ENCODE measurements at regions not wholly inside any gene's neighbourhood (a gene's known extent, or its start where the extent isn't known, plus 50 kb on each side); places are given as distances from the start of the nearest gene placed in this dataset.
"Not testable (repeated sequence)": the region's sequence is repeated elsewhere in the genome, so short reads cannot be mapped to it uniquely, and the experiment has no call there.

GRCh38 chr3:20572473-20572872 is 386.5 kb upstream of the SGO1 start:
- Mint-ChIP-seq H3K9me3 (no peaks in the 10 kb centered on the region), H3K27ac (no peak overlapping the region), H3K27me3 (no peaks in the 10 kb centered on the region), H3K4me1 (no peaks in the 10 kb centered on the region), H3K4me3 (no peak overlapping the region), H3K36me3 (no peaks in the 10 kb centered on the region)
- no peak for ATAC-seq

- Mint-ChIP-seq H3K27me3 (no peaks in the 10 kb centered on the region), H3K4me1 (no peaks in the 10 kb centered on the region), H3K4me3 (no peak overlapping the region), H3K36me3 (no peaks in the 10 kb centered on the region), H3K9me3 (no peaks in the 10 kb centered on the region), H3K27ac (no peak overlapping the region)
- ATAC-seq, result no peak
Measured at GRCh38 chr3:20569310-20569709, 383.3 kb upstream of the SGO1 start.

GRCh38 chr3:20564966-20565365 is 379.0 kb upstream of the SGO1 start:
- no peak overlapping the region for H3K4me3 Mint-ChIP-seq
- H3K27me3 Mint-ChIP-seq, result no peaks in the 10 kb centered on the region
- no peak overlapping the region for H3K27ac Mint-ChIP-seq
- ATAC-seq, result no peak
- H3K36me3 Mint-ChIP-seq, result no peaks in the 10 kb centered on the region
- H3K4me1 Mint-ChIP-seq, result peaks cover 7% of the 10 kb centered on the region
- H3K9me3 Mint-ChIP-seq, result no peaks in the 10 kb centered on the region

GRCh38 chr3:20563985-20564384 is 378.0 kb upstream of the SGO1 start:
- Mint-ChIP-seq H3K36me3 (no peaks in the 10 kb centered on the region), H3K27me3 (no peaks in the 10 kb centered on the region), H3K4me3 (no peak overlapping the region), H3K9me3 (no peaks in the 10 kb centered on the region), H3K4me1 (peaks cover 7% of the 10 kb centered on the region), H3K27ac (no peak overlapping the region)
- no peak for ATAC-seq

- H3K36me3 Mint-ChIP-seq, result no peaks in the 10 kb centered on the region
- H3K9me3 Mint-ChIP-seq, result no peaks in the 10 kb centered on the region
- no peak overlapping the region for H3K27ac Mint-ChIP-seq
- H3K4me1 Mint-ChIP-seq, result peaks cover 7% of the 10 kb centered on the region
- no peak overlapping the region for H3K4me3 Mint-ChIP-seq
- ATAC-seq, result no peak
- no peaks in the 10 kb centered on the region for H3K27me3 Mint-ChIP-seq
Measured at GRCh38 chr3:20563251-20563650, 377.2 kb upstream of the SGO1 start.

GRCh38 chr3:20561166-20561565 is 375.2 kb upstream of the SGO1 start:
- Mint-ChIP-seq H3K9me3 (no peaks in the 10 kb centered on the region), H3K27ac (no peak overlapping the region), H3K4me1 (peaks cover 7% of the 10 kb centered on the region), H3K36me3 (no peaks in the 10 kb centered on the region), H3K27me3 (no peaks in the 10 kb centered on the region), H3K4me3 (no peak overlapping the region)
- ATAC-seq, result no peak

- not testable (repeated sequence) for ATAC-seq, H3K27me3 Mint-ChIP-seq
Measured at GRCh38 chr3:20560446-20560845, 374.4 kb upstream of the SGO1 start.

GRCh38 chr3:20558161-20558560 is 372.2 kb upstream of the SGO1 start:
- no peak overlapping the region for H3K4me3 Mint-ChIP-seq
- no peak overlapping the region for H3K27ac Mint-ChIP-seq
- no peak for ATAC-seq
- H3K27me3 Mint-ChIP-seq, result no peaks in the 10 kb centered on the region
- H3K36me3 Mint-ChIP-seq, result no peaks in the 10 kb centered on the region
- peaks cover 7% of the 10 kb centered on the region for H3K4me1 Mint-ChIP-seq
- no peaks in the 10 kb centered on the region for H3K9me3 Mint-ChIP-seq

More at GRCh38 chr3:20560446-20560845, 374.4 kb upstream of the SGO1 start:
- H3K9me3 Mint-ChIP-seq, H3K36me3 Mint-ChIP-seq, H3K4me1 Mint-ChIP-seq, H3K27ac Mint-ChIP-seq, H3K4me3 Mint-ChIP-seq: not testable (repeated sequence)

GRCh38 chr3:20556661-20557060 is 370.7 kb upstream of the SGO1 start:
- H3K4me3 Mint-ChIP-seq, result no peak overlapping the region
- no peaks in the 10 kb centered on the region for H3K9me3 Mint-ChIP-seq
- H3K27me3 Mint-ChIP-seq, result no peaks in the 10 kb centered on the region
- ATAC-seq, result no peak
- no peak overlapping the region for H3K27ac Mint-ChIP-seq
- H3K36me3 Mint-ChIP-seq, result no peaks in the 10 kb centered on the region
- H3K4me1 Mint-ChIP-seq, result no peaks in the 10 kb centered on the region

- peak; percentile 42 for ATAC-seq
- Mint-ChIP-seq H3K4me1 (no peaks in the 10 kb centered on the region), H3K4me3 (no peak overlapping the region), H3K36me3 (peaks cover 6% of the 10 kb centered on the region), H3K9me3 (no peaks in the 10 kb centered on the region), H3K27ac (no peak overlapping the region), H3K27me3 (no peaks in the 10 kb centered on the region)
Measured at GRCh38 chr3:20552605-20553275, 366.7 kb upstream of the SGO1 start.

GRCh38 chr3:20547361-20548269 is 361.6 kb upstream of the SGO1 start:
- not testable (repeated sequence) for H3K27me3 Mint-ChIP-seq, H3K27ac Mint-ChIP-seq, H3K4me3 Mint-ChIP-seq, H3K9me3 Mint-ChIP-seq, H3K36me3 Mint-ChIP-seq, H3K4me1 Mint-ChIP-seq, ATAC-seq

- Mint-ChIP-seq H3K9me3 (no peaks in the 10 kb centered on the region), H3K4me1 (no peaks in the 10 kb centered on the region), H3K27me3 (no peaks in the 10 kb centered on the region), H3K36me3 (peaks cover 6% of the 10 kb centered on the region), H3K27ac (no peak overlapping the region), H3K4me3 (no peak overlapping the region)
- ATAC-seq, result no peak
Measured at GRCh38 chr3:20546636-20547035, 360.6 kb upstream of the SGO1 start.

GRCh38 chr3:20543535-20544226 is 357.7 kb upstream of the SGO1 start:
- no peaks in the 10 kb centered on the region for H3K4me1 Mint-ChIP-seq
- H3K36me3 Mint-ChIP-seq, result peaks cover 6% of the 10 kb centered on the region
- H3K4me3 Mint-ChIP-seq, result no peak overlapping the region
- no peak overlapping the region for H3K27ac Mint-ChIP-seq
- H3K27me3 Mint-ChIP-seq, result no peaks in the 10 kb centered on the region
- ATAC-seq, result no peak
- H3K9me3 Mint-ChIP-seq, result no peaks in the 10 kb centered on the region

GRCh38 chr3:20540066-20540465 is 354.1 kb upstream of the SGO1 start:
- no peaks in the 10 kb centered on the region for H3K36me3 Mint-ChIP-seq

GRCh38 chr3:20539666-20540065 is 353.7 kb upstream of the SGO1 start:
- Mint-ChIP-seq H3K27ac (no peak overlapping the region), H3K27me3 (no peaks in the 10 kb centered on the region), H3K36me3 (no peaks in the 10 kb centered on the region), H3K9me3 (no peaks in the 10 kb centered on the region), H3K4me1 (no peaks in the 10 kb centered on the region), H3K4me3 (no peak overlapping the region)
- ATAC-seq, result no peak

More at GRCh38 chr3:20540066-20540465, 354.1 kb upstream of the SGO1 start:
- no peak for ATAC-seq
- H3K4me1 Mint-ChIP-seq, result no peaks in the 10 kb centered on the region
- no peak overlapping the region for H3K4me3 Mint-ChIP-seq
- H3K27me3 Mint-ChIP-seq, result no peaks in the 10 kb centered on the region
- H3K9me3 Mint-ChIP-seq, result no peaks in the 10 kb centered on the region
- no peak overlapping the region for H3K27ac Mint-ChIP-seq
